IMR-90 (cell line): ENCODE measurements at regions not wholly inside any gene's neighbourhood (a gene's known extent, or its start where the extent isn't known, plus 50 kb on each side); places are given as distances from the start of the nearest gene placed in this dataset.

Experiments used
- ATAC-seq: fragments of 200-7000 bp; cut with Tn5 transposase; 2 replicates; pipeline ENCODE4 v1.9.1; 2020; ENCODE audit warnings: low read depth, mild to moderate bottlenecking, moderate library complexity
- BruUV-seq: library from RNA; stranded (reverse); fragments of 400-500 nt; replicated peaks from 2 replicates; lab custom pipeline; 2021; lab: Mats Ljungman, UMichigan
- CTCF ChIA-PET: fragments of 300-600 bp; formaldehyde crosslinking; extraction: SDS; loops from one replicate; lab custom pipeline; 2021; ENCODE audit warnings: antibody characterized with exemption; lab: Yijun Ruan, JAX
- POLR2A ChIA-PET: fragments of 300-600 bp; sonication (Branson Sonifier 250); formaldehyde crosslinking; loops from one replicate; lab custom pipeline; 2022; ENCODE audit warnings: antibody characterized with exemption; ENCODE audit not compliant: unreplicated experiment; lab: Charles Lee
- DNase-seq: peaks from one replicate; pipeline ENCODE4 v3.0.0; 2013
- H2AFZ ChIP-seq: replicated peaks from 2 replicates; pipeline ENCODE3; 2013; ENCODE audit warnings: low read length, mild to moderate bottlenecking; ENCODE audit not compliant: poor library complexity
- H2AK5ac ChIP-seq: 2 replicates; pipeline ENCODE4 v1.6.1; 2013; ENCODE audit warnings: low read depth, low read length, inconsistent platforms
- H2AK9ac ChIP-seq: replicated peaks from 2 replicates; pipeline ENCODE3; 2013; ENCODE audit warnings: mild to moderate bottlenecking, low read depth, low read length, moderate library complexity; ENCODE audit not compliant: poor library complexity
- H2BK120ac ChIP-seq: 2 replicates; pipeline ENCODE4 v1.6.1; 2013; ENCODE audit warnings: low read depth, low read length, inconsistent platforms
- H2BK15ac ChIP-seq: 3 replicates; pipeline ENCODE4 v1.6.1; 2013; ENCODE audit warnings: low read depth, low read length, inconsistent platforms
- H2BK20ac ChIP-seq: 2 replicates; pipeline ENCODE4 v1.6.1; 2013; ENCODE audit warnings: low read depth, mild to moderate bottlenecking, inconsistent platforms, low read length, moderate library complexity
- H2BK5ac ChIP-seq: 2 replicates; pipeline ENCODE4 v1.6.1; 2013; ENCODE audit warnings: mild to moderate bottlenecking, low read depth, low read length, inconsistent platforms; ENCODE audit not compliant: poor library complexity, severe bottlenecking
- H3K14ac ChIP-seq: replicated peaks from 2 replicates; pipeline ENCODE4 v1.6.1; 2013; ENCODE audit warnings: low read depth, low read length, inconsistent platforms
- H3K18ac ChIP-seq: 2 replicates; pipeline ENCODE4 v1.6.1; 2013; ENCODE audit warnings: low read depth, low read length, control low read depth
- H3K23ac ChIP-seq: 2 replicates; pipeline ENCODE4 v1.6.1; 2013; ENCODE audit warnings: low read depth, low read length, inconsistent platforms
- H3K27ac ChIP-seq: 2 replicates; pipeline ENCODE4 v1.5.1; 2013; ENCODE audit warnings: mild to moderate bottlenecking, control low read depth, low read length; ENCODE audit not compliant: insufficient read depth
- H3K27me3 ChIP-seq: 2 replicates; pipeline ENCODE4 v1.6.1; 2013; ENCODE audit warnings: low read length; ENCODE audit not compliant: control insufficient read depth, insufficient read depth
- H3K36me3 ChIP-seq: 2 replicates; pipeline ENCODE4 v1.6.1; 2013; ENCODE audit warnings: low read length, mixed read lengths; ENCODE audit not compliant: control insufficient read depth, insufficient read depth
- H3K4ac ChIP-seq: 2 replicates; pipeline ENCODE4 v1.6.1; 2013; ENCODE audit warnings: low read depth, low read length, inconsistent platforms
- H3K4me1 ChIP-seq: 2 replicates; pipeline ENCODE4 v1.6.1; 2013; ENCODE audit warnings: low read length, mixed read lengths; ENCODE audit not compliant: control insufficient read depth, insufficient read depth
- H3K4me2 ChIP-seq: 2 replicates; pipeline ENCODE4 v1.6.1; 2013; ENCODE audit warnings: low read depth, mild to moderate bottlenecking, control low read depth, low read length, moderate library complexity
- H3K4me3 ChIP-seq: 2 replicates; pipeline ENCODE4 v1.5.1; 2013; ENCODE audit warnings: low read depth, mild to moderate bottlenecking, control low read depth, low read length, moderate library complexity; ENCODE audit not compliant: insufficient read depth
- H3K56ac ChIP-seq: 2 replicates; pipeline ENCODE4 v1.6.1; 2013; ENCODE audit warnings: low read length, inconsistent platforms; ENCODE audit not compliant: insufficient read depth; ENCODE audit errors: extremely low read depth
- H3K79me1 ChIP-seq, 2 experiments: 2 replicates each; pipeline ENCODE4 v1.6.1; 2013; ENCODE audit warnings: low read length in 2 of 2, inconsistent platforms in 1 of 2, low read depth in 1 of 2
- H3K9ac ChIP-seq: 2 replicates; pipeline ENCODE4 v1.6.1; 2013; ENCODE audit warnings: low read depth, low read length, control low read depth
- H3K9me1 ChIP-seq: 2 replicates; pipeline ENCODE4 v1.6.1; 2013; ENCODE audit warnings: low read length, inconsistent platforms; ENCODE audit not compliant: insufficient read depth
- H3K9me3 ChIP-seq: 2 replicates; pipeline ENCODE4 v1.6.1; 2013; ENCODE audit warnings: low read length; ENCODE audit not compliant: control insufficient read depth, insufficient read depth
- H4K20me1 ChIP-seq: 2 replicates; pipeline ENCODE4 v1.6.1; 2013; ENCODE audit warnings: low read length, inconsistent platforms; ENCODE audit not compliant: insufficient read depth
- H4K5ac ChIP-seq: 2 replicates; pipeline ENCODE4 v1.6.1; 2013; ENCODE audit warnings: mild to moderate bottlenecking, low read depth, low read length, control low read depth
- H4K8ac ChIP-seq, 2 experiments: 2 replicates each; pipeline ENCODE4 v1.6.1; 2013; ENCODE audit warnings: low read depth in 2 of 2, low read length in 2 of 2, control low read depth in 1 of 2, inconsistent platforms in 1 of 2
- H4K91ac ChIP-seq: 2 replicates; pipeline ENCODE4 v1.6.1; 2013; ENCODE audit warnings: low read depth, low read length, inconsistent platforms; ENCODE audit not compliant: insufficient read depth
- BHLHE40 ChIP-seq: fragments of 150-350 bp; IDR thresholded peaks from 2 replicates; pipeline ENCODE4 v1.6.1; 2016; ENCODE audit warnings: mild to moderate bottlenecking, low read depth, low read length
- CEBPB ChIP-seq: IDR thresholded peaks from 2 replicates; pipeline ENCODE4 v1.6.1; 2012; ENCODE audit warnings: low read depth, low read length, improper control_type of control experiment
- CHD1 ChIP-seq: IDR thresholded peaks from 2 replicates; pipeline ENCODE4 v1.6.1; 2012; ENCODE audit warnings: low read depth, low read length, improper control_type of control experiment
- FOS ChIP-seq: fragments of 150-350 bp; IDR thresholded peaks from 2 replicates; pipeline ENCODE4 v1.6.1; 2016; ENCODE audit warnings: low read depth, low read length
- MAFK ChIP-seq: IDR thresholded peaks from 2 replicates; pipeline ENCODE4 v1.6.1; 2012; ENCODE audit warnings: low read depth, low read length, improper control_type of control experiment
- MAZ ChIP-seq: IDR thresholded peaks from 2 replicates; pipeline ENCODE4 v1.6.1; 2012; ENCODE audit warnings: low read depth, mild to moderate bottlenecking, low read length, improper control_type of control experiment, moderate library complexity, borderline replicate concordance
- NFE2L2 ChIP-seq: fragments of 150-350 bp; IDR thresholded peaks from 2 replicates; pipeline ENCODE4 v1.6.1; 2016; ENCODE audit warnings: low read depth, mild to moderate bottlenecking, low read length
- POLR2A ChIP-seq: IDR thresholded peaks from 2 replicates; pipeline ENCODE4 v1.6.1; 2012; ENCODE audit warnings: mild to moderate bottlenecking, low read depth, low read length
- RCOR1 ChIP-seq: IDR thresholded peaks from 2 replicates; pipeline ENCODE4 v1.6.1; 2012; ENCODE audit warnings: mild to moderate bottlenecking, low read length, improper control_type of control experiment; ENCODE audit not compliant: insufficient replicate concordance
- RFX5 ChIP-seq: IDR thresholded peaks from 2 replicates; pipeline ENCODE4 v1.8.0; 2012; ENCODE audit warnings: low read depth, mild to moderate bottlenecking, low read length, moderate library complexity
- SMC3 ChIP-seq: fragments of 150-350 bp; IDR thresholded peaks from 2 replicates; pipeline ENCODE4 v1.6.1; 2016; ENCODE audit warnings: low read depth, mild to moderate bottlenecking, antibody characterized with exemption, low read length, moderate library complexity
- WGBS, 2 experiments: methylation state at CpG; one replicate each; pipeline versions ENCODE4 v1.1.5 to v1.1.7; 2013; ENCODE audit warnings: missing lambda C conversion rate in 2 of 2; ENCODE audit not compliant: insufficient read length in 1 of 2; ENCODE audit errors: extremely low coverage in 2 of 2; 5-methylcytosine and 5-hydroxymethylcytosine counted together
- dilution Hi-C: fragments of 300-500 bp; cut with HindIII; formaldehyde crosslinking; loops from one replicate; pipeline ENCODE4 v1.14.3; 2018; ENCODE audit warnings: low sequenced_read_pairs; ENCODE audit not compliant: unreplicated experiment
- in situ Hi-C: fragments of 300-500 bp; cut with MboI; formaldehyde crosslinking; loops from 3 replicates; pipeline ENCODE4 v1.14.3; 2019; ENCODE audit warnings: low sequenced_read_pairs, inconsistent platforms, mixed read lengths
- intact Hi-C: fragments of 100-400 bp; cut with micrococcal nuclease; formaldehyde crosslinking; loops from 2 replicates; pipeline ENCODE4 v1.10.0; 2022
- TF ChIP-seq, protein P1 (sequence below): fragments of 150-350 bp; IDR thresholded peaks from 2 replicates; pipeline ENCODE4 v1.6.1; 2017; ENCODE audit warnings: mild to moderate bottlenecking, antibody characterized with exemption, low read length, low read depth

DNA sequence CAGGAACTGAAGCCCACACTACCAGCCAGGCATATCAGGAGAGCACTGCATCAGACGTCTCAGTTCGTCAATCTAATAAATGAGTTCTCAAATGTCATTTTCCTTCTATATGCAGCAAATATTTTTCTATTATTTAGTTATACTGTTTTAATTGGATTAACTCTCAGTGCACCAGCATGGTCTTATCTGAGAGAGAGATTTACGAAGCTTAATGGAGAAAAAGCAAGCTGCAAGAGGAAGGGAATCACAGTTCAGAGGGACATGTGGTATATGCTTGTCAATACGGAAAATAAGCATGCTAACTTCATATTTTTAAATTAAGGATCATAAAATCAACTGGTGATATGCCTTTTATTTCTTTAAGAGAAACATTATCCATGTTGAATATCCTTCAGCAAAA is 213.1 kb upstream of the NECTIN3 start:
- ATAC-seq (no peak), DNase-seq (no peak)
- no peak overlapping the region for H4K5ac ChIP-seq
- no peak overlapping the region for H2AFZ ChIP-seq
- H3K27me3 ChIP-seq: no peaks in the 10 kb centered on the region
- H4K91ac ChIP-seq: no peak overlapping the region
- H3K4ac ChIP-seq: no peak overlapping the region
- no peak overlapping the region for H2BK120ac ChIP-seq
- no peak overlapping the region for H3K27ac ChIP-seq
- dilution Hi-C loops (no loop called here), intact Hi-C loops (no loop called here), in situ Hi-C loops (no loop called here)
- no peak overlapping the region for H4K8ac ChIP-seq
- no peak overlapping the region for H3K4me2 ChIP-seq
- POLR2A ChIA-PET: no interaction called here
- no peak overlapping the region for H2BK5ac ChIP-seq
- no TSS peak for BruUV-seq
- H3K4me3 ChIP-seq: no peak overlapping the region
- no peaks in the 10 kb centered on the region for H4K20me1 ChIP-seq
- H2BK20ac ChIP-seq: no peak overlapping the region
- H3K9me3 ChIP-seq: no peaks in the 10 kb centered on the region
- H2BK15ac ChIP-seq: no peak overlapping the region
- H2AK5ac ChIP-seq: no peak overlapping the region
- H3K18ac ChIP-seq: no peak overlapping the region
- no peak overlapping the region for H3K56ac ChIP-seq
- no peak for TF ChIP-seq MAZ
- TF ChIP-seq POLR2A: no peak
- TF ChIP-seq RCOR1: no peak
- no peak for TF ChIP-seq FOS
- no peak for TF ChIP-seq BHLHE40
- TF ChIP-seq CHD1: no peak
- no peak for TF ChIP-seq NFE2L2
- TF ChIP-seq RFX5: no peak
- TF ChIP-seq SMC3: no peak
- no peak for TF ChIP-seq CEBPB
- no peak for TF ChIP-seq MAFK
- TF ChIP-seq, protein P1, sequence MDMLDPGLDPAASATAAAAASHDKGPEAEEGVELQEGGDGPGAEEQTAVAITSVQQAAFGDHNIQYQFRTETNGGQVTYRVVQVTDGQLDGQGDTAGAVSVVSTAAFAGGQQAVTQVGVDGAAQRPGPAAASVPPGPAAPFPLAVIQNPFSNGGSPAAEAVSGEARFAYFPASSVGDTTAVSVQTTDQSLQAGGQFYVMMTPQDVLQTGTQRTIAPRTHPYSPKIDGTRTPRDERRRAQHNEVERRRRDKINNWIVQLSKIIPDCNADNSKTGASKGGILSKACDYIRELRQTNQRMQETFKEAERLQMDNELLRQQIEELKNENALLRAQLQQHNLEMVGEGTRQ: no peak
- H3K14ac ChIP-seq: no peak overlapping the region
- no peak overlapping the region for H2AK9ac ChIP-seq
- H3K36me3 ChIP-seq: no peaks in the 10 kb centered on the region
- H3K79me1 ChIP-seq: no peaks in the 10 kb centered on the region
- no peaks in the 10 kb centered on the region for H3K9me1 ChIP-seq
- no peak overlapping the region for H3K23ac ChIP-seq
- CTCF ChIA-PET: no interaction called here
- WGBS, 2 experiments: no CpG with 5 or more reads among the region's 4 CpGs
- no peaks in the 10 kb centered on the region for H3K4me1 ChIP-seq
- no peak overlapping the region for H3K9ac ChIP-seq
